NT2/D1 (cell line): ENCODE measurements at regions not wholly inside any gene's neighbourhood (a gene's known extent, or its start where the extent isn't known, plus 50 kb on each side); places are given as distances from the start of the nearest gene placed in this dataset.
A peak's percentile ranks its signal among the peaks of the same experiment; 100 is the strongest.

Source experiments
- DNase-seq: peaks from one replicate; pipeline ENCODE4 v3.0.0-alpha.2; 2011; ENCODE audit warnings: low read depth, low spot score
- H3K27me3 ChIP-seq: 2 replicates; pipeline ENCODE4 v1.6.0; 2011; ENCODE audit warnings: mild to moderate bottlenecking; ENCODE audit not compliant: insufficient read length, insufficient read depth
- H3K36me3 ChIP-seq: 2 replicates; pipeline ENCODE4 v1.6.1; 2011; ENCODE audit warnings: mild to moderate bottlenecking, low read length, mixed read lengths; ENCODE audit not compliant: insufficient read depth, insufficient read length
- H3K4me1 ChIP-seq: 2 replicates; pipeline ENCODE4 v1.5.1; 2011; ENCODE audit not compliant: insufficient read depth, insufficient read length
- H3K4me3 ChIP-seq: 2 replicates; pipeline ENCODE4 v1.5.1; 2011; ENCODE audit warnings: low read depth; ENCODE audit not compliant: insufficient read length
- H3K9ac ChIP-seq: 2 replicates; pipeline ENCODE4 v1.6.0; 2011; ENCODE audit warnings: low read depth; ENCODE audit not compliant: insufficient read length
- H3K9me3 ChIP-seq: 2 replicates; pipeline ENCODE4 v1.5.1; 2011; ENCODE audit warnings: mild to moderate bottlenecking, low read length; ENCODE audit not compliant: insufficient read depth
- SUZ12 ChIP-seq: IDR thresholded peaks from 2 replicates; pipeline ENCODE4 v1.6.1; 2011; ENCODE audit not compliant: insufficient read length, insufficient read depth; ENCODE audit errors: extremely low read depth
- YY1 ChIP-seq: IDR thresholded peaks from 2 replicates; pipeline ENCODE4 v1.6.1; 2011; ENCODE audit not compliant: insufficient read length, insufficient read depth
- ZNF274 ChIP-seq: IDR thresholded peaks from 2 replicates; pipeline ENCODE4 v1.6.1; 2011; ENCODE audit warnings: mild to moderate bottlenecking, low read depth, low read length

DNA sequence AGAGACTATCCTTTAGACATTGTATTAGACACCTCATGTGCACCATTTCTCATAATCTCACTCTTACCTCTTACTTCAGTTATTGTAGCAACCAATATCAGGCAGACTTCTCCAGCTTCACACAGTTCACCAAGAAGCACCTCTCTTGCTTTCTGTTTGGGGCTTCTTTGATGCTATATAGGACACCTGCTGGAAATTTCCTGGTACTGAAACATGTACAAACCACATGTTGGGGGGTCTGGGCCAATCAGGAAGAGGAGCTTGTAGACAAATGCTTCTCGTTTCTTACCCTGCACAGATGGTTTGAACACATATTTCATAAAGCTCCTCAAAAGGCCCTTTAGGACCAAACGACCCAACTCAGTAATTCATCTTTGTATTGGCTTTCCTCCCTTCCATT is 212.1 kb downstream of the IZUMO3 start:
- Histone ChIP-seq H3K9me3 (no peaks in the 10 kb centered on the region), H3K9ac (no peak overlapping the region), H3K27me3 (no peaks in the 10 kb centered on the region), H3K4me1 (no peaks in the 10 kb centered on the region), H3K36me3 (no peaks in the 10 kb centered on the region), H3K4me3 (no peak overlapping the region)
- TF ChIP-seq YY1 (no peak), SUZ12 (no peak), ZNF274 (no peak)
- DNase-seq = no peak

DNA sequence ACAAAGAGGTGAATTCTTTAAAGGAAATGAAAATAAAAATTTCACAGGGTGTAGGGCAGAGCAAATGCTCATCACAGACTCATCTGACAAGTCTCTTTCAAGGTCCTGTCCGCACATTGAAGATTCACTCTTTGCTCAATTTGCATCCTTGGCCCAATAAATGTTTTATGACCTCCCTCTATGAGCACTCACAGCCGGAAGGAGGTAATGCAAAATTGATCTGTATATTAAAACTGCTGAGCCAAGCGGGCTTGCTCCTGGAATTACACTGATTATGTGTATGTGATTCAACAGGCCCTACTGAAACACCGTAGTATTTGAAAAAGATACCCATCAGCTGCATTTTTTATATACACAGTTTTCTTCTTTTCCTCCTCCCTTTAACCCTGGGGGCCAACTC is 246.8 kb downstream of the IZUMO3 start:
- Histone ChIP-seq H3K4me1 (no peaks in the 10 kb centered on the region), H3K27me3 (no peaks in the 10 kb centered on the region), H3K4me3 (no peak overlapping the region), H3K36me3 (no peaks in the 10 kb centered on the region), H3K9me3 (peaks cover 8% of the 10 kb centered on the region), H3K9ac (no peak overlapping the region)
- TF ChIP-seq YY1 (no peak), SUZ12 (no peak), ZNF274 (no peak)
- DNase-seq = no peak

DNA sequence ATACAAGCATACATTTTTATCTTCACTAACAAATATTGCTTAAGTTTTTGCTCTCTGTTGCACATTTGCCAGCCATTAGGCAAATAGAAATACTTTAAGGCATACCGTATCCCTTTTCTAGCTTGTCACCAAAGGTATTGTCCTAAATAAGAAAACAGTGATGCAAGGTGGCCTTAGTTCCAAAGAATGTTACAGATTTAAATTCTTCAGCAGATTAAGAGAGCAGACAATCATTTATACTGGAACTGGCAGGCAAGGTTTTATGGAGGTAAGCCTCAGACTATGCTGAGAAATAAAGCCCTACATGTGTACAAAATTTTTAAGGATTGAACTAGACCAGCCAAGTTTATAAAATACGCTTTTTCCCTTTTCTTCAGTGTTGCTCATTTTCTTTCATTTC is 247.8 kb downstream of the IZUMO3 start:
- Histone ChIP-seq H3K4me1 (no peaks in the 10 kb centered on the region), H3K36me3 (no peaks in the 10 kb centered on the region), H3K9ac (no peak overlapping the region), H3K27me3 (no peaks in the 10 kb centered on the region), H3K9me3 (peaks cover 2% of the 10 kb centered on the region), H3K4me3 (no peak overlapping the region)
- no peak for TF ChIP-seq YY1
- no peak for TF ChIP-seq ZNF274
- no peak for TF ChIP-seq SUZ12
- DNase-seq = no peak

DNA sequence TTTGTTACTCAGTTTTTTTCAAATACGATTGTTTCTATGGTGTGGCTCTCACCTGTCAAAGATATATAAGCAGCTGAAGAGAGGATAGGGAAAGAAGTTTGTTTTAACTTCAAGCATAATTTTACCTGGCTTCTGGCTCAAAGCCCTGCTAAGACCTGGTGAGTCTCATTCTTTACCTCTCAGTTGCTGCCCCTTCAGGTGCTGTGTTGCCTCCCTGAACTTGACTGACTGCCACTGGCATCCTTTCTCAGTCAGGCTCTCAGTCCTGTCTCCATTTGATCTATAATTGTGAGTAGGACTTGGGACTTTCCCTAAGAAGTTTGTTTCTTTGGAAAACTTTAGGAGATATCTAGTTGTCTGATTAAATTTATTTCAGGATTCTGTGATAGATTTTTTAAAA is 249.6 kb downstream of the IZUMO3 start:
- Histone ChIP-seq H3K36me3 (no peaks in the 10 kb centered on the region), H3K9me3 (peaks cover 1% of the 10 kb centered on the region; the same call in 1 of the 2 replicates), H3K4me3 (no peak overlapping the region), H3K27me3 (no peaks in the 10 kb centered on the region), H3K9ac (no peak overlapping the region), H3K4me1 (no peaks in the 10 kb centered on the region)
- no peak for DNase-seq
- TF ChIP-seq YY1 = no peak
- TF ChIP-seq ZNF274 = no peak
- TF ChIP-seq SUZ12 = no peak

DNA sequence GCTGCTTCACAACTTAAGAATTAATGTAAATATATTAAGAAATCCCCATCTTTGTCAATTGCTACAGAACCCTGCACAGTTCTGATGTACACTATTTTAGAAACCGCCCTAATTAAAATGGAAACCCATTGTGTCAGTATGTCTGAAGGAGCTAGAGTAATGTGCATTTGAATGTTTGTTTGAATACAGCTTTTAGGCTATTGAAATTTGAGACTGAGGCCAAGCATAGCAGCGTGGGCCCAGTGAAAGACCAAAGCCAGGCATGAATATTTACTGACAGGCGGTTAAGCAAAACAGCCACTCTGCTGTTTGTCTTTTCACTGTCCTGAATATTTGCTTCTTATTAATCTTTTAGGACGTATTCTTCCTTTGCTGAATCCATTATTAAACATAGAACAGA is 252.3 kb downstream of the IZUMO3 start:
- H3K27me3 ChIP-seq = no peaks in the 10 kb centered on the region
- TF ChIP-seq ZNF274 (no peak), YY1 (no peak), SUZ12 (no peak)
- DNase-seq = peak; percentile 38
- H3K9ac ChIP-seq = no peak overlapping the region
- H3K4me3 ChIP-seq = no peak overlapping the region
- peaks cover 13% of the 10 kb centered on the region; the same call in 1 of the 2 replicates for H3K9me3 ChIP-seq
- H3K4me1 ChIP-seq = no peaks in the 10 kb centered on the region
- H3K36me3 ChIP-seq = no peaks in the 10 kb centered on the region

DNA sequence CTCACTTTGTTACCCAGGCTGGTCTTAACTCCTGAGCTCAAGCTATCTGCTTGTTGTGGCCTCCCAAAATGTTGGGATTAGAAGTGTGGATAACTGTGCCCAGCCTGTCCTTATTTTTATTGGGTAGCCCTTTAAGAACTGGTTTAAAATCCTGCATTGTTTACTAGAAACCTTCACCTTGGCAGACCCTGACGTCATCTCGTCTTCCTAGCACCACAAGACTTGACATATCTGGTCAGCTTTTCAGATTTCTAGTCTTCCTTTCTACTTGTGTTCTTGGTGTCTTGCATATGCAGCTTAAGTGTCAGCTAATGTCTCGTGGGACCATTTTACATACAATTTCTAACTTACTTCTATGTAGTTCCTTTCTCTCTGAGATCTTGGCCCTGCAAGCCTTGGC is 258.9 kb downstream of the IZUMO3 start:
- no peaks in the 10 kb centered on the region for H3K36me3 ChIP-seq
- no peak overlapping the region for H3K9ac ChIP-seq
- peaks cover 13% of the 10 kb centered on the region; the same call in 1 of the 2 replicates for H3K9me3 ChIP-seq
- TF ChIP-seq ZNF274 (no peak), YY1 (no peak), SUZ12 (no peak)
- H3K4me1 ChIP-seq = no peaks in the 10 kb centered on the region
- no peaks in the 10 kb centered on the region for H3K27me3 ChIP-seq
- H3K4me3 ChIP-seq = no peak overlapping the region
- no peak for DNase-seq

DNA sequence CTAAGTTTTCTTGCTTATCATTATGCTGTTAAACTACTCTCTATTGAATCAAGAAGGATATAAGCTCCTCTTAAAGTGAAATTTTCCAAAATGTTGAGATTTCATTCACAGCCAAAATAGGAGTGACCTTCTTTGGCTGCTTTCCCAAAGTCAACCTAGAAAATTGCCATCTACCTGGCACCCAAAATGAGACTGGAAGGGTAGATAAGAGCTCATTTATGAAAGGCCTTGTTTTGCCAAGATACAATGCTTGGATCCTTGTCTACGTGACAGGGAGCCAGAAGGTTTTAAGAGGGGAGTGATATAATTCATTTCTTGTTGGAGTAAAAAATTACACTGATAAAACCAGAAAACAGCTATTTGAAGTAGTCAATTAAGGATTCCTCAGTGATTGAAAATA is 287.1 kb downstream of the IZUMO3 start:
- H3K9ac ChIP-seq = no peak overlapping the region
- no peaks in the 10 kb centered on the region for H3K36me3 ChIP-seq
- H3K27me3 ChIP-seq = no peaks in the 10 kb centered on the region
- no peak for DNase-seq
- no peaks in the 10 kb centered on the region for H3K4me1 ChIP-seq
- H3K4me3 ChIP-seq = no peak overlapping the region
- no peak for TF ChIP-seq ZNF274
- TF ChIP-seq SUZ12 = no peak
- no peak for TF ChIP-seq YY1
- H3K9me3 ChIP-seq = no peaks in the 10 kb centered on the region

- DNase-seq = no peak
- H3K27me3 ChIP-seq = no peaks in the 10 kb centered on the region
- no peak for TF ChIP-seq YY1
- no peak for TF ChIP-seq SUZ12
- no peak for TF ChIP-seq ZNF274
Observed at GRCh38 chr9:24257726-24258125, 288.0 kb downstream of the IZUMO3 start.

More at GRCh38 chr9:24257726-24258125, 288.0 kb downstream of the IZUMO3 start:
- H3K4me3 ChIP-seq = no peak overlapping the region
- no peaks in the 10 kb centered on the region; the same call in 1 of the 2 replicates for H3K9me3 ChIP-seq
- no peaks in the 10 kb centered on the region for H3K4me1 ChIP-seq
- no peak overlapping the region for H3K9ac ChIP-seq
- no peaks in the 10 kb centered on the region for H3K36me3 ChIP-seq
